ENCODE measurements at regions not wholly inside any gene's neighbourhood (a gene's known extent, or its start where the extent isn't known, plus 50 kb on each side); places are given as distances from the start of the nearest gene placed in this dataset.

DNA sequence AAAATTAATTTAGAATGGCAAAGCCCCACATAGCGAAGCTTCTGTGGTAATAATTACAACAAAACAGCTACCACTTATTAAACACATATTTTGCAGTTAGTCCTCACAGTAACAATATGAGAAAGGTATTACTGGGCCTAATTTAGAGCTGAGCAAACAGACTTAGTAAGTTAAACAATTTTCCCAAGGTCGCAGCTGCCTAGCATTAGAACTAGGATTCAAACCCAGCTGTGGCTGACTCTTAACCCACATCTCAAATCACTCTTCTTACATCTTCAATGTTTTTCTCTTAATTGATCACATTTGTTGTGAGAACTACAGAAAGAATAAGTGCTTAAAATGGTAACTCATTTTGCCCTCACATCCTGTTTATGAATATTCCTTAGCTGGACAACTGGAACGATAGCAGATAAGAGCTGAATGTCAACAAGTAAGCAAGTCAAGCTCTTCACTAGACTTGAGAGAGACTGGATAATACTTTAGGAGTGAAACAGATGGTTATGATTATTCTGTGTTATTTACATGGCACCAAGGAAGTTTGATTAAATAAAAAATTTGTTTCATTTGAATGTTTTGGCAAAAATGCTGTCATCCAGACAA is 59.4 kb upstream of the TMEM17 start:
- no peak for DNase-seq (ENCODE audit: low read depth)

GRCh38 chr2:62564380-62565137 is 58.6 kb upstream of the TMEM17 start:
- no peak for DNase-seq (ENCODE audit: low read depth)

- no peak for DNase-seq (ENCODE audit: low read depth)
These were observed 55.6 kb upstream of the TMEM17 start for GRCh38 chr2:62561586-62561985.

DNA sequence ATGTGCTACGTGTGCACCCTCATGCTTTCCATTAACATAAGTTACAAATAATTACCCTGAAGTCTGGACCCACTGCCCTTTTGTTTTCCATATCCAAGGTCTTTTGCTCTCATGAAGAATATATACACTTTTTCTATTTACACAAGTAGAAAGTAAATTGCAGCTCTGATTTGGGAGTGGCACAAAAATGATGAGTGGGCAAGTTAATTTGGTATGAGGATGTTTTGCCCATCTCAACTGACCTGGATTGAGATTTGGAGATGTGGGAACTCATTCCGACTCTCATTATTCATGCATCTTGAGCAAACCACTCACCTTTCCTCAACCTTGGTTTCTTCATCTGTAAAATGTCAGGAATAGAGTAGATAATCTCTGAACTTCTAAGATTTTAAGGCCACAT is 53.6 kb upstream of the TMEM17 start:
- no peak for DNase-seq (ENCODE audit: low read depth)

- DNase-seq (ENCODE audit: low read depth): no peak
These were observed 52.7 kb upstream of the TMEM17 start for GRCh38 chr2:62558743-62559142.

- no peak for DNase-seq (ENCODE audit: low read depth)
These were observed 50.1 kb upstream of the TMEM17 start for GRCh38 chr2:62556086-62556485.

Measured in fibroblast of the conjunctiva (primary cell).